Dedifferentiated amniotic fluid mesenchymal stem cell (primary cell): ENCODE measurements at regions not wholly inside any gene's neighbourhood (a gene's known extent, or its start where the extent isn't known, plus 50 kb on each side); places are given as distances from the start of the nearest gene placed in this dataset.
A peak's percentile ranks its signal among the peaks of the same experiment; 100 is the strongest.
"Not testable (repeated sequence)": the region's sequence is repeated elsewhere in the genome, so short reads cannot be mapped to it uniquely, and the experiment has no call there.

Source experiments
- DNase-seq: peaks from one replicate; pipeline ENCODE4 v3.0.0-alpha.2; 2016; ENCODE audit errors: extremely low spot score

GRCh38 chr11:25501426-25501825 lies 830.5 kb upstream of the ANO3 start:
- not testable (repeated sequence) for DNase-seq

GRCh38 chr11:25515576-25515975 lies 816.4 kb upstream of the ANO3 start:
- no peak for DNase-seq

- DNase-seq = no peak
Observed at GRCh38 chr11:25520459-25520858, 811.5 kb upstream of the ANO3 start.

GRCh38 chr11:25527841-25528240 lies 804.1 kb upstream of the ANO3 start:
- DNase-seq = no peak

- no peak for DNase-seq
Observed at GRCh38 chr11:25529572-25529971, 802.4 kb upstream of the ANO3 start.

- DNase-seq = no peak
Observed at GRCh38 chr11:25535467-25536272, 796.3 kb upstream of the ANO3 start.

- DNase-seq = no peak
Observed at GRCh38 chr11:25536289-25536688, 795.6 kb upstream of the ANO3 start.

- no peak for DNase-seq
Observed at GRCh38 chr11:25537393-25537792, 794.5 kb upstream of the ANO3 start.

GRCh38 chr11:25547292-25547691 lies 784.6 kb upstream of the ANO3 start:
- no peak for DNase-seq

GRCh38 chr11:25562417-25562816 lies 769.5 kb upstream of the ANO3 start:
- DNase-seq = peak; percentile 25

- DNase-seq = no peak
Observed at GRCh38 chr11:25565846-25566245, 766.1 kb upstream of the ANO3 start.

- DNase-seq = no peak
Observed at GRCh38 chr11:25566298-25567200, 765.4 kb upstream of the ANO3 start.

GRCh38 chr11:25576320-25576719 lies 755.6 kb upstream of the ANO3 start:
- DNase-seq = no peak

GRCh38 chr11:25579554-25579953 lies 752.4 kb upstream of the ANO3 start:
- not testable (repeated sequence) for DNase-seq

GRCh38 chr11:25583596-25583995 lies 748.3 kb upstream of the ANO3 start:
- no peak for DNase-seq

GRCh38 chr11:25587496-25587895 lies 744.4 kb upstream of the ANO3 start:
- no peak for DNase-seq

- no peak for DNase-seq
Observed at GRCh38 chr11:25593221-25593620, 738.7 kb upstream of the ANO3 start.

- DNase-seq = no peak
Observed at GRCh38 chr11:25596701-25597100, 735.2 kb upstream of the ANO3 start.

- no peak for DNase-seq
Observed at GRCh38 chr11:25597696-25598095, 734.2 kb upstream of the ANO3 start.

GRCh38 chr11:25602149-25602548 lies 729.8 kb upstream of the ANO3 start:
- no peak for DNase-seq

GRCh38 chr11:25602959-25603358 lies 729.0 kb upstream of the ANO3 start:
- no peak for DNase-seq

GRCh38 chr11:25612806-25613205 lies 719.1 kb upstream of the ANO3 start:
- no peak for DNase-seq

GRCh38 chr11:25613451-25613850 lies 718.5 kb upstream of the ANO3 start:
- no peak for DNase-seq
